Stimulated activated CD8-positive, alpha-beta memory T cell treated with anti-CD3 and anti-CD28 coated beads, Interleukin-4, amount 100 ng/mL, for 24 hours (primary cell): ENCODE measurements at regions not wholly inside any gene's neighbourhood (a gene's known extent, or its start where the extent isn't known, plus 50 kb on each side); places are given as distances from the start of the nearest gene placed in this dataset.

ENCODE experiments used
- DNase-seq: peaks from one replicate; pipeline ENCODE4 v3.0.0-alpha.2; 2020; ENCODE audit warnings: low read depth

DNA sequence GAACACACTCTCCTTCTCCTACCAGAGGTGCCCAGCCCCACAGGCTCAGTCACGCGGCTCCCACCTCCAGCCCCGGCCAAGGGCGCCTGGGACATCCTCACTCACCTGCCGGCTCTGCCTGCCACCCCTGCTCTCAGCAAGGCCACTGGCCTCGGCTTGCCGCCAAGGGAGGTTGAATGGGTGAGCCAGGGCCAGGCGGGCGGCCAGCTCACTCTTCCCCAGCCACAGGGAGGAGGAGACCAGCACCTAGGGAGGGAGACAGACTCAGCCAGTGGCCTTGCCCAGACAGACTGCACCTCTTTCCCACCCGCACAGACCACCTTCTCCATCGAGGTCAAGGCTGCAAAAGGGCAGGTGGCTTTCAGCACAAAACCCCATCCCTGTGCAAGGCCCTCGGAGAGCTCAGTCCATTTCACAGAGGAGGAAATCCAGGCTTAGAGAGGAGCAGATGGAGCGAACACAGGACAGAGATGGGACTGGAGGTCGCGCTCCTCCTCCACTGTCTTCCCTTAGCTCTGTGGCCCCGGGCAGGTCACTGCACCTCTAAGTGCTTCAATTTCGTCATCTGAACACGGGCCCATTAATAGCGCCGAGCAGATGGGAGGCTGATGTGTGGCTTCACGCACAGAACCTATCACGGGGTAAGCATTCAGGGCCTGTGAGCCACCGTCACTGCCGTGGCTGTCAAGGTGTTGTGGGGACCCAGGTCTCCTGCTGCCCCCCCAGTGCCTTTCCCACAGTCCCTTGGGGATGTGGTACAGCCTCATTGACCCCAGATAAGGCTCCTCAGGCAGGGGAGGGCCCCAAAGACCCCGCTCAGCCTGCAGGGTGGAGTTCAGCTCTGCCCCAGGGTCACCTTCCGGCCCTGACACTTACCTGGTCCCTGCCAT is 56.1 kb downstream of the RMI2 start:
- no peak for DNase-seq

DNA sequence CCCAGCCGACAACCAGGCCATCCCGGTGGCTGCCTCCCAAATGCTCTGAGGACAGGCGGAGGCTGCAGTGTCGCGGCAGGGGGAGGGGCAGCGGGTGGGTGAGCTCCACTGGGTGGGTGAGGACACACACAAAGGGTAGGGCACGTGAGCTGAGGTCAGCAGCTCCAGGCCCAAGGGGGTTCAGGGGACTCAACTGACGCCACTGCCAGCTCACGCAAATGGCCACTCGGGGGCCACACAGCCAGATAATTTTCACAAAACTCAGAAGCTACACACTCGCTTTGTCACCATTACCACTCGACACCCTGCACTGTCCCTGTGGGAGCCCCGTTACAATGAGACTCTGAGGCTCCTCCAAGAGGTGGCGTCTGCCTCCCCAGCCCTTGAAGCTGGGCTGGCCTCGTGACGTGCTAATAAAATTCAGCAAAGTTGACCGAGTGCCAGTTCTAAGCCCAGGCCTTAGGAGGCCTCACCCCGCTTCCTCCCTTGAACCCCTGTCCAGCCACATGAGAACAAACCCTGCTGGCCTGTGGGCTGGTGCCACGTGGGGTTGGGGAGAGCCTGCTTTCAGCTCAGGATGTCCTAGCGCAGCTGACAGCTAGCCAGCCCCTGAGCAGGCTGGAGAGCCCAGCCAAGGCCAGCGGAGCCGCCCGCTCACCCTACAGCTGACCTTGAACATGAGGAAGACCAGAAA is 56.9 kb downstream of the RMI2 start:
- DNase-seq: no peak

DNA sequence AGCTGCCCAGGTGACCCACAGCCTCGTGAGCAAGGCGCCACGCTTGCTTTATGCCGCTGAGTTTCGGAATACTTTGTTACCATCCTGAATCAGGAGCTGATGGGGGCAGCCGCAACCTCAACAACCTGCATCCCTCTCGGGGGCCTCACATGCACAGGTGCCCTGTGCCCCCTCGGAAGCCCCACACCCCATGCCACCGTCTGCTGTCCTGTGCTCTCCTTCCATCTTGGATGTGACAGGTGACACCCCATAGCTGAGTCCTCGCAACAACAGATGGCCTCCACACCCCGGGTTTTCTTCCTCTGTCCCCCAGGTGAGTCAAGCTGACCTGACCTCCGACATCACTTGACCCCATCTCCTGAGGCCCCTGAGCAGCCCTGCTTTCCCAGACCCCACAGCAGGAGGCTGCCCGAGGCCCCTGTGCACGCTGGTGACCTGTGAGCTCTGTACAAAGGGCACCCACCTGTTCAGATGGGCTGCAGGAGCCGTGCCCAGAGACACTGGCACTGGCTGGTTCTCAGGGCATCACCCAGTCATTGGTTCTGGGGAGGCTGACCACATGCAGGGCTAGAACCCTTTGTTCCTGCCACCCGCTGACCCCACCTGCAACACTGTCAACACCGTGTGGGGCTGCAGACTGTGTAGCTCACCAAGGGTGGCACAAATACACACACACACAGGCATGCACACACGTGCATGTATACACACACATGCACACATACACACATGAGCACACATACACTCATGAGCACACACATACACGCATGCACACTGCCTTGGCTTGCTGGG is 57.7 kb downstream of the RMI2 start:
- no peak for DNase-seq

DNA sequence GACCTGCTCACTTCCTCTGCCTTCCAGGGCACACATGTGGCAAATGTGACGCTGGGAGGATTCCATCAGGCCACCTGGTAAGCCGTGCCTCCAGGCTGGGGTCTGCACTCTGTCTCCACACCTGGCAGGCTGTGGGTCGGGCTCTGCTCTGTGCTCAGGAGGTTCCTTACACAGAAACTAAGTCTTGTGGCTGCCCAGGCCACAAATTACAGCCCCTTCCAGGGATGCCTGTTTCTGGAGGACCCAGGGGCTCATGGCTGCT is 58.2 kb downstream of the RMI2 start:
- no peak for DNase-seq

DNA sequence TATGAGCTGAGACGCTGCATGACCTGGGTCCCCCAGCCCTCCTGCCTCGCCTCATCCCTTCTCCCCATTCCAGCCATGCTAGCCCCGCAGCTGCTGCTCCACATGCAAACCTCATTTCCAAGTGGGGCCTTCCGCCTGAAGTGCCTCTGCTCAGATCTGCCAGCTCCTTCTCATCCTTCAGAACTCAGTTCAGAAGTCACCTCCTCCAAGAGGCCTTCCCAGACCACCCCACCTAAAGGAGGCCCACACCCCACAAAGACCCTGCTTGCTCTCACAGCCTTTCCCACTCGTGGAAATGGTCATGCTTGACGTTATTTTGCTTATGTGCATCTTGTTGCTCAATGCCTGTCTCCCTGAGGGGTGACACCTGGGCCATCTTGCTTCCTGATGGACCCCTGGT is 58.7 kb downstream of the RMI2 start:
- no peak for DNase-seq

DNA sequence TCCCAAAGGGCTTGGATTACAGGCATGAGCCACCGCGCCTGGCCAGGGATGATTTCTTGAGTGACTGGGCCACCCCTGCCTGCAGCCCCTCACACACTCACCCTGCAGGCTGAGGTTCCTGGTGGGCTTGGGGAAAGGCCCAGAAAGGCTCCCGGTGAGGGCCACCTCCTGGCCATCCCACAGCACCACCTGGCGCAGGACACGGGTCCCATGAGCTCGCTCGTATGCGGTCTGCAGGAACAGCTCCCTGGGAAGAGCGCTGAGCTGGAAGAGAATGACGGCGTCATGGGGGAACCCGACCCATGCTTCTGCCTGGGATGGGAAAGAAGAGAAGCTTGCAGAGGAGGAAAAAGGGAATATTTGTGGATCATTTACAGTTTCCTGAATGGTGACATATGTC is 59.3 kb downstream of the RMI2 start:
- no peak for DNase-seq

DNA sequence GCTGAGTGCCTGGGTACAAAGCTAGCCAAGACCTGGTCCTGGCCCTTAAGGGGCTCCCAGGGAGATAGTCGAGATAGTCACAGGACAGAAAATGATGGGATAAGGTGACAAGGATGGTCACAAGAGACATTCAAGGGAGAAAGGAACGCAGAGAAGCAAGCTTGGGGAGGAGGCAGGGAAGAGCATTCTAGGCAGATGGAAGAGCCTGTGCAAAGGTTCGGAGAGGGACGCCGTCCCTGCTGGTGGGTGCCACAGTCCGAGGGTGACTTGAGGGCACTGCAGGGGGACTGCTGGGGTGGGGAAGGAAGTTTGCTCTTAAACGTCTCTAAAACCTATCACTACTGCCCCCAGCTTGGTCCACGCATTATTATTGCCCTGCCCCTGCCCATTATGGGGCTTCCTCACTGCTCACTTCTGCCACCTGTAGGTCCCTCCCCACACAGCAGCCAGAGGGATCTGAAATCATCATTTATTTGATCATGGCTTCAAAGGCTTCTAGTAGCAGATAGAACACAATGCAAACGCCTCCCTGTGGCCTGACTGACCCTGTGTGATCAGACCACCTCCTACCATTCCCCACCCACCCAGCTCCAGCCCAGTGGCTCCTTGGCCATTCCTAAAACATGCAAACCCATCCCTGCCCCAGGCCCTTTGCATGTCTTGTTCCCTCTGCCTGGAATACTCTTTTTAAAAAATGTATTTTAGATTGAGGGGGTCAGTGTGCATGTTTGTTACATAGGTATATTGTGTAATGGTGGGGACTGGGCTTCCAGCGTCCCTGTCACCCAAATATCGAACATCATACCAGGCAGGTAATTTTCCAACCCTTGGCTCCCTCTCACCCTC is 60.3 kb downstream of the RMI2 start:
- peak; percentile 39 for DNase-seq

DNA sequence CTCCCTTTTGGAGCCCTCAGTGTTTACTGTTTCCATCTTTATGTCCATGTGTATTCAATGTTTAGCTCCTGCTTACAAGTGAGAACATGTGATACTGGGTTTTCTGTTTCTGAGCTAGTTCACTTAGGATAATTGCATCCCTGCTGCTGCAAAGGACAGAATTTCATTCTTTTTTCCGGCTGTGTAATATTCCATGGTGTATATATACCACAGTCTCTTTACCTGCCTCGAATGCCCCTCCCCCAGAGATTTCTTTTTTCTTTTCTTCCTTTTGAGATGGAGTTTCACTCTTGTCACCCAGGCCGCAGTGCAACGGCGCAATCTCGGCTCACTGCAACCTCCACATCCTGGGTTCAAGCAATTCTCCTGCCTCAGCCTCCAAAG is 60.9 kb downstream of the RMI2 start:
- DNase-seq: no peak

DNA sequence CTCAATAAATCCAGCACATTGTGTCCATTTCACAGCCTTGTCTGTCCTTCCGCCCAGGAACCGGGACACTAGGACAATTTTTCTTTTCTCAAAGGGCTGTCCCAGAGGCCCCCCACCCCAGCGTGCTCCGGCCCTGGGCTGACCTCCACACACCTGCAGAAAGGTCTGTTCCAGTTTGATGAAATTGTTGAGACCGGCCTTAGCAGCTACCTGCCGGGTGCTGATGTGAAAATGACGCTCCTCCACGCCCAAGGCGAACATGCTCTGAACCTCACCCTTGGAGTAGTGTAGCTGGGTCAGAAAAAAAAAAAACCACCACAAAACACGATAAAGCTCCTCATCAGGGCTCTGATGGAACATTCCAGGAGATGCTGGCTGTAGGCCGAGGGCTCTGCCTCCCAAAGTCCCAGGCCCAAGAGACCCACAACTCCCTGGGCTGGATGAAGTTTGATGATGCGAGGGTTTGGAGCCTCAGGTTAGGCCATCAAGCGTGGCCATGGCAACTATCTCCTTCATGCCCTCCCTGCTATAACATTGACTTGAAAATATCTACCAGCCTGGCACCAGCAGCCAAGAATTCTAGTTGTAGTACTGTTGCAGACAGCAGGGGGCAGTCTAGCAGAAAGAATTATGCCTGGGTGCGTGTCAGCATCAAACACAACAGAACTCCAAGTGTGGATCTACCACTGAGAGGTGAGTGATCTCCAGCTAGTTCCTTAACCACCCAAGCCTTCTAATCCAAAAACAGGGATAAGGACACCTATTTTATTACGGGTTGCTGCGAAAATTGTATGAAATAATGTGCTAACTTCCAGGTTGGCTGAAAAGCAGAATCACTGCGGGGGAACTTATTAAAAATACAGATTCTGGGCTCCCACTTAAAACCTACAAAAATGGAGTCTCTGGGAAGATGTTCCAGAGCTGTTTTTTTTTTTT is 62.1 kb downstream of the RMI2 start:
- peak; percentile 38 for DNase-seq

DNA sequence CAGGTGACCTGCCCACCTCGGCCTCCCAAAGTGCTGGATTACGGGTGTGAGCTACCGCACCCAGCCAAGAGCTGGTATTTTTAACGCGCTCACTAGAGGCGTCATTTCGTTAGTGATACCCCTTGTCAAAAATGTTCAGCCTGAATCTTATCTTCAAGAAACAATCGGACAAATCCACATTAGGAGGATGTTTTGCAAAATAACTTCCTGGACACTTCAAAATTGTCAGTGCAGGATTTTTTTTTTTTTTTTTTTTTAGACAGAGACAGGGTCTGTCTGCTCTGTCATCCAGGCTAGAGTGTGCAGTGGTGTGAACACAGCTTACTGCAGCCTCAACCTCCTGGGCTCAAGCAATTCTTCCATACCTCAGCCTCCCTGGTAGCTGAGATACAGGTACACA is 63.0 kb downstream of the RMI2 start:
- DNase-seq: no peak

DNA sequence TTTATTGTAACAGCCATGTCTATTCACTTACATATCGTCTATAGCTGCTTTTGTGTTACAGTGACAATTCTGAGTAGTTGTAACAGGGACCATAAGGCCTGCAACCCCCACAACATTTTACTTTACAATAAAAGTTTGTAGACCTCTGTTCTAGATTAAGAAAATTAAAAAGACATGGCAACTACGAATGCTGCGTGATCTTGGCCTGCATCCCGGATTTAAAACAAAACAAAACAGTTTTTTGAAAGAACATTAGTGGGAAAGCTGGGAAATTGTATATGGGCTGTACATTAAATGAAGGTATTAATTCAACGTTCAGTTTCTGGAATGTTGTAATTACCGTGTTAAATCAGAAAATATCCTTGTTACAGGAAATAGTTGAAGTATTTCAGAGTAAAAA is 64.1 kb downstream of the RMI2 start:
- no peak for DNase-seq

DNA sequence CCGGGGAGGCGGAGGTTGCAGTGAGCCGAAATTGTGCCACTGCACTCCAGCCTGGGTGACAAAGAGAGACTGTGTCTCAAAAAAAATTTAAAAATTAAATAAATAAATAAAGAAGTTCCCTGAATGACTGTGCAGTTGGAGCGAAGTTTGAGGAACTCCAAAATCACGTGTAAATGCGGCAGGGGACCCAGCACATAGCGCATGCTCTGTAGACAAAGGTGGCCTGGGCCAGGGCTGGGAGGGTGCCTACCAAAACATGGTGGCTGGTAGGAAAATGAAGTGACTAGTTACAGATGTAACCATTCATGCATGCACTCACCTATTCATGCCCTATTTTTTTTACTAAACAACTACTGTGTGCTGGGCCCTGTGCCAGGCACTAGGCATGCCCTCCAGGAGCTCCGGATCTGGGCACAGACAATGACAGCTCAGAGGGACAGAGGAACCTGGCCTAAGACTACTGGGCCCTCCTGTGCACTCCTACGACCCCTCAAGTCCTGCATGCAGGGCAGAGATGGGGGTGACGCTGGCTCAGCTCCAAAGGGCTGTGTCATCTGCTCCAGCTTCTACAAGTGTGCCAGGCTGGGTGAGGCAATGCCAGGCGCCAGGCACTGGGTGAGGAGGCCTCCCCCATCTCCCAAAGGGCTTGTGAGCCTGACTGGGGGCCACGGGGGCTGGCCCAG is 65.3 kb downstream of the RMI2 start:
- no peak for DNase-seq

DNA sequence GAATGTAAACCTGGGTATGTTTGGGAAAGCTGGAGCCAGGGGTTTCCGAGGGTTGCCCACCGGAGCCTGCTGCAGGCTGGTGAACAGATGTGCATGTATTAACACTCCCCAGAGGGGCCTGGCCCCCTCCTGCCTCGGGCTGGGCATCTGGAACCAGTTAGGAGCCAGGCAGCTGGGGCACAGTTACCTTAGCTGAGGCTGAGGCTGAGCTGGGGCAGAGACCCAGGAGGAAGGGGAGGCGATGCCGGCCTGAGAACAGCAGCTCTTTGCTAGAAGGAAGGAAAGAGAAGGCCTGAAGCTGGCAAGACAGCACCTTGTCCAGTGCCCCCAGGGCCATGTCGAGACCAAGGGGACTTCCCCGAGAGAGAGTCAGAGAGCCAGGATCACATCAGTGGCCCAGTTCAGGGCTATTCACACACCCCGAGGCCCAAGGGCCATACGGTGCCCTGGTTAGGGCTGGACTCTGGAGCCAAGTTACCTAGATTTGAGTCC is 65.8 kb downstream of the RMI2 start:
- DNase-seq: no peak

DNA sequence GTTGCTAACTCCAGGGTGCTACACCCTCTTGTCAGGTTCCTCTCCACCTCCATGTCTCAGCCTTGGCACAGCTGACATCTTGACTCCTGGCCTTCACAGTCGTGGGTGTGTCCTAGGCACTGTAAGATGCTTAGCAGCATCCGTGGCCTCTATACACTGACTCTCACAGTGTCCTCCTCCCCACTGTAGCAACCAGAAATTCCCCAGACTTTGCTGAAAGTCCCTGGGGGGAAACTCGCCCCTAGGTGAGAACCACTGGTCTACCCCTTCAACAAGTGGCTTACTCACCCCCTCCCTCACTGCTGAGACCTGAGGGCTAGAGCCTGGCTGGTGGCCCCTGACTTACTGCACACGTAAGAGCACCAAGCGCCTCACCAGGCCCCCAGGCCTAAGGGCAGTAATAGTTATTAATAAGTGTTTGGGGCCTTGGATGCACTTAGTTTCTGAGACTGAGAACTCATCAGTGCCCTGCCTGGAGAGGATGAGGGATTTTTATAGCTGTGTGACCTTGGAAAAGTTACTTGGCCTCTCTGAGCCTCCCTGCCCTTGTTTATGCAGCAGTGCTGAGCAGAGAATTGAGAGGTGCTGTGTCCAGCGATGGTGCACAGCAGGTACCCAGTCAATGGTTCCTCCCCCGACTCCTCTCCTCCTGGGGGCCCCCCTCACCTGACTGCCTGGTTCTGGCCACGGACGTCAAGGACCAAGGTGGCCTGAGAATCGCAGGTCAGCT is 67.1 kb downstream of the RMI2 start:
- no peak for DNase-seq

DNA sequence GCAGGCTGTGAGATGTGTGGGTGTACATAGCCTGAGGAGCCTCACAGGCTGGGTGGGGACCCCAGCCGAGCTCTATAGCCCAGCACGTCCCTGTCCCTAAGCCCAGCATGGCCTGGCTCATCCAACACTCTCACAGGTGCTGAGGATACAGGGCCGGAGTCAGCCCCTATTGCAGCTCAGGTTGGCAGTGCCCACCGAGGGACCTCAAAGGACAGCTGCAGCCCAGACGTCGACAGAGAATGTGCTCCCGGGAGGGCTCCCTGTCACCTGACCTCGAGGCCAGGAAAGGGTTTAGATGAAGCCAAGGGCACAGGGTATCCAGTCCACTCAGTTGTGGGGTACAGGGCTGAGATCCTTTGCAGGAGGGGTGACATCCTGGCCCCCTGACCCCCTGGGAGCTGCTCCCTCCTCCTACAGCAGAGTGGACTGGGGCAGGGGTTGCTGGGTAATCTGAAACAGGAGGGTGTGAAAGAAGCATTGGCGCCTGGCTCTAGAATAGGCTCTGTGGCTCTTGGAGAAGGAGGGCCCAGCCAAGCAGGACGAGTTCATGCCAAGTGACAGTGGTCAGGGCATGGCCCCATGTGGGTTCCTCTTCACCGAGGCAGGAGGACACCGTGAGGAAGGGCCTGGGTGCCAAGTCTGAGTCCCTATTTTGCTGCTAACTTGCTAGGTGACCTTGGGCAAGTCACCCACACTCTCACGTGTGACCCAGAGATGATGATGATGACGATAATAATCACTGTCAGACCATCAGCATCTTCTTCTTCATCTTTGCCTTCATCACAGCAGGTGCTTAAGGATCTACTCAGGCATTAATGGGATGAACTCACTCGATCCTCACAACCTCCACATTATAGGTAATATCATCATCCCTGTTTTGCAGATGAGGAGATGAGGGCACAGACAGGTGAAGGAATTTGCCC is 68.0 kb downstream of the RMI2 start:
- no peak for DNase-seq

DNA sequence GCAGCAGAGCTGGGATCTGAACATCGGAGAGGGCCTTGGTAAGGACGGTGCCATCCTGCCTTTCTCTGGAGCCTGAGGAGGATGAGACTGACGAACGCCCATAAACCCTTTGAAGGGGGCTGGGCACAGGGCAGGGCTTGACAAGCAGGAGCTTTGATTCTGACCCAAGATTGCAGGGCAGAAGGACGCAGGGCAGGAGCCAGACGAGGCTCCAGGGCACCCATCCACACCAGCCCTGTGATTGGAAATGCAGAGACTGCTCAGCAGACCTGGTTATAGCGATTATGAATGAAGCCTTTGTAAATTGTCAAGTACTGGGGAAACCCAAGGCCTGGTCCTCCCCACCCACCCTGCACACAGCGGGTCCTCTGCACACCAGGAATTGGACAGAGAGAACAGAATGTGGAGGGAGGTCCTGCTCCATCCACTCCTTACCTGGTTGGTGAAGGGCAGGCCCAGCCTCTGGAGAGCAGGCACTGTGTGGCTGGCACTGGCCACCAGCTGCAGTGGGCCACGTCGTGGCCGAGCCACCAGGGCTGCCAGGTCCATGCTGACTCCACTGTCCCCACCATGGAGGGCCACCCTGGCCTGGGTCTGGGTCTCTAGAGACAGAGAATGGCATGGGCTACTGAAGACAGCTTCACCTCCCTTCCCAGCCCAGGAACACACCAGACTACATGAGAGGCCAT is 68.8 kb downstream of the RMI2 start:
- DNase-seq: no peak

DNA sequence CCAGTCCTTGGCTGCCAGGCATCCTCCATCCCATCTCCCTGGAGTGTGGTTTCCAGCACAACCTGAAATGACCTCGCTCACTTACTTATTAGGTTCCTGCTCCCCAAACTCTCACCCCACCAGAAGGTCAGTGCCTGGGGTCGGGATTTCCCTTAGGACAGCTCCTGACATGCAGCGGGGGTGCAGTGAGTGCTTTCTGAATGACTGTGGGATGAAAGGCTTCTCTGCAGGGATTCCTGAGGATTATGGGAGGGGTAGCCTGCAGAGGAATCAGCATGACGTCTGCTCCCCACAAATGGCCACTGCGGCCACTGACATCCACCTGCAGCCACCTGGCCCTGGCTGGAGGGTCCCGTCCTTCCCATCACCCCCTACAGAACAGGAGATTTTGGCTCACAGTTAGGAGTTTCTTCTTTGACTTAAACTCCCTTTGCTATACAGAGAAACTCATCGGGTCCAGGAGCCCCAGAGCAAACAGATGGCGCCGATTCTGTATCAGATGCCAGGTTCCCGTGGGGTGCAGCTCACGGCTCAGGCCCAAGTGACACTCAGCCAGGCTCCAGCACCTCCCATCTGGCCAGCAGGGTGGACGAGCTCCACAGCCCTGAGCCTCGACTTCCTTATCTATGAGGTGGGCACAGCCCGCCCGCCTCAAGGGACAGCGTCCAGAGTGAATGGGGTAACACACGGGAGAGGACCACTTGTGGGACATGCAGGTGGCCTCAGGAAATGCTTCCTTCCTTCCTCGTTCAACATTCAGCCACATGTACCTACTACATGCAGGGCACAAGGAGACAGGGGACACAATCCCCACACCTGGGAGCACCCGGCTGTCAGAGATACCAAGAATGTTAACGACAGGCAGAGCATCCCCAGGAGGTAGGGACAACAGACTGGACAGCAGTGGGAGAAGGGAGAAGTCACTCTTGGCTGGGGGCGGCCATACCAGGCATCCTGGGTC is 69.8 kb downstream of the RMI2 start:
- no peak for DNase-seq
